HG03280 (cell line): ENCODE measurements at regions not wholly inside any gene's neighbourhood (a gene's known extent, or its start where the extent isn't known, plus 50 kb on each side); places are given as distances from the start of the nearest gene placed in this dataset.
A peak's percentile ranks its signal among the peaks of the same experiment; 100 is the strongest.

Source experiments
- ATAC-seq: cut with Tn5 transposase; IDR thresholded peaks from one replicate; pipeline ENCODE4 v1.9.1; 2021; ENCODE audit warnings: mild to moderate bottlenecking, moderate library complexity; ENCODE audit not compliant: unreplicated experiment

- no peak for ATAC-seq
These were observed 134.9 kb upstream of the HSD17B12 start for GRCh38 chr11:43545610-43546009.

- ATAC-seq = no peak
These were observed 133.7 kb upstream of the HSD17B12 start for GRCh38 chr11:43546561-43547429.

DNA sequence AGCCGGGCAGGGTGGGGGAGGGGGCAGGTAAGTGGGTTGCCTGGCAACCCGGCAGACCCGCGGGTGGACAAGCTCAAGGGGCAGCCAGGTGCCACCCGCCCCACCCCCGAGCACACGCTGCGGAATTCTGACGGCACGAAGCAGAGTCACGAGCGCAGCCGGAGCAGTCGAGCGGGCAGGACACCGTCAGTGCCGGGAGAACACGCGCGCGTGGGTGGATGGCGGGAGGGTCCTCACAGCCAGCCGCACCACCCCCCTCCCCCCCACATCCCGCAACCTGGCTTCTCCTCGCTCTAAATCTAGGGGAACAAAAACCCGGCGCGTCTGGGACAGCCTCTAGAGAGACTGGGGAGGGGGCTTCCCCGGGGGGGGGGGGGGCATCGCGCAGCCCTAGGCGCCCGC lies 133.1 kb upstream of the HSD17B12 start:
- no peak for ATAC-seq

GRCh38 chr11:43547889-43548381 lies 132.6 kb upstream of the HSD17B12 start:
- no peak for ATAC-seq

DNA sequence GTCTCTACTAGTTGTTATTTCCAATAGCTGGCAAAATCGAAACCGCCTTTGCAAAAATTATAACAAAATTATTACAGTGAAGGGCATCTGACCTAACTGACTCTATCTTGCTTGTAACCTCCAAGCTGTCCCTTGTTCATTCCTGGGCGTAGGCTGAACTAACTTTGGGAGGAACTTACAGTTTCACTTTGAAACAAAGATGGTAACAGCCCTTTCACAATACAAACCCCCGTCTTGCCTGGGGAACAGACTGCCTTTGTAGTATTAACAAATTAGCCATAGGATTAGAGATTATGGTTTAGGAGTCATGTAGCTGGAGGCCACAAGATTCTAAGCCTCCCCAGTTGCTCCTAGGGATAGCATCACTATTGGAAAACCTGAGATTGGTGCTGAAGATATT lies 131.6 kb upstream of the HSD17B12 start:
- no peak for ATAC-seq

DNA sequence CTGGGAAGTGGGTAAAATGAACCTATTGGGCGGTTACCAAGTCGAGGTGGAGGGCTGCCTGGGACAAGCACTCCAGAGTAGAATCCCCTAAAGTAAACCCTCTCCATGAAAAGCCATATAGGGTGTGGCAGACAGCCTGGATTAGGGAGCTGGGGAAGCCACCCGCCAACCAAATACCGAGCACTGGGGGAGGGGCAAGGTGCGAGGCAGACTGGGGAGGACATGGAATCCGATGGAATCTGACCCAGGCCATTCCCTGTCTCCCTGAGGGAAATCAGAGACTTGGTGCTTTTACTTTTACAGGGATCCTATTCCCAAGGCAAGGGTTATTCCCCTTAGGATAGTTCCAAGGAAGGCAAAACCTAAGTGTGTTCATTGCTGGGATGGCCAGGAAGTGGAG lies 130.9 kb upstream of the HSD17B12 start:
- ATAC-seq = no peak

GRCh38 chr11:43550714-43551113 lies 129.8 kb upstream of the HSD17B12 start:
- no peak for ATAC-seq

GRCh38 chr11:43554148-43554473 lies 126.4 kb upstream of the HSD17B12 start:
- ATAC-seq = peak; percentile 11

GRCh38 chr11:43555186-43555585 lies 125.4 kb upstream of the HSD17B12 start:
- ATAC-seq = no peak

DNA sequence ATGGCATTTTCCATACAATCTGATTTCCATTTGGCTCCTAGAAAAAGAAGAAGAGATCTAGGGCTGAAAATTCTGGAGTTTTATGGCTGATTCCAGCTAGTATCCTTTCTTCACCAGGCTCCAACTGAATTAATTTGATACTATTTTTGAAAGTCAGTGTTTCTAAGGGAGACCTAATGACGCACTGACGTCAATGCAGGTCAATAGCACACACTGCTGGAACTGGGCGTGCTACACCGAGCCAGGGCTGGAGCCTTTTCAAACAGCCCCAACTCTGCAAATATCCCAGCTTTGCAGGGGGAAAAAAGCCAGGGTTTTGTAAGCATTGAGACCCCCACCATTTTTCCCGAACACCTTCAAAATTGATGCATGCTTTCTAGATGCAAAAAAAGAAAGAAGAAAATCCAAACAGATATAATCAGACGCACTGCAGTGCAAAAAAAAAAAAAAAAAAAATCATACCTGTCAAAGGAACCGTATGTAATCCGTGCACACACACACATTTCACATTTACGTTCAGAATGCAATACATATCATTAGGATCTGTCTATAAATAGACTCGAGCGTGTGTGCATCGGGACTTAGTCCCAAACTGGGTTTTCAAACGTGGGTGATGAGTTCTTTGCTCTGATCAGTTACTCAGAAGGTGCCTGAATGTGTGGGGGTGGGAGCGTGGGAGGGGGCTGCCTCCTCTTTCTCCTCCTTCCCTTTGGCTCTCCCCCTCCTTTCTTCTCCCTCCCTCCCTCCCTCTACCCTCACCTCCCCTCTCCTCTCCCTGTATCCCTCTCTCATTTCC lies 124.5 kb upstream of the HSD17B12 start:
- no peak for ATAC-seq

GRCh38 chr11:43556612-43557375 lies 123.7 kb upstream of the HSD17B12 start:
- ATAC-seq = no peak

DNA sequence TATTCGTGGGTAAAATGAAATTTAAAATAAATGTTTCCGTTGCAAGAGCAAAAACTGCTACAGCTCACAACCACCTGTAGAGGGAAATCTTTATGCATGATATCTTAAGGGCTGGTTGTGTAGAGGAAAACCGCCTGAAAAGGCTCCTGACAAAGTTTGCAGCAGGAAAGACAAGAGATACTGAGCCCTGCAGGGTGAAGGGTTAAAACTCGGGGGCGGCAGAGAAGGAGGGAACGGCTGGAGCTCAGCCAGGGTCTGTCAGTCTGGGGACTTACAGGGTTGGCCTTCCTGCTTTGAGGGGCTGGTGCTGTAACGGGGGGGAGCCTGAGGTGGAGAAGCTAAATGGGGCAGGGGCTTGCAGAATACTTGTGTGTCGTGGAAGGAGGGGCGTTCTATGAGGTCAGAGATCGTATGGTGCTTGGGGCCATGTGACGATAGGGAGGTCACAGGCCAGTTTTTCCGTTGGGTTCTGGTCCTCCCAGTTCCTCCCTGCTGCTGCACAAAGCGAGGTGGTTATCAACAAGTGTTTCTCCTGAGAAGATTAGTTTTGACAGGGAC lies 122.9 kb upstream of the HSD17B12 start:
- no peak for ATAC-seq

GRCh38 chr11:43558146-43558545 lies 122.4 kb upstream of the HSD17B12 start:
- no peak for ATAC-seq

- ATAC-seq = no peak
These were observed 121.9 kb upstream of the HSD17B12 start for GRCh38 chr11:43558556-43559127.

DNA sequence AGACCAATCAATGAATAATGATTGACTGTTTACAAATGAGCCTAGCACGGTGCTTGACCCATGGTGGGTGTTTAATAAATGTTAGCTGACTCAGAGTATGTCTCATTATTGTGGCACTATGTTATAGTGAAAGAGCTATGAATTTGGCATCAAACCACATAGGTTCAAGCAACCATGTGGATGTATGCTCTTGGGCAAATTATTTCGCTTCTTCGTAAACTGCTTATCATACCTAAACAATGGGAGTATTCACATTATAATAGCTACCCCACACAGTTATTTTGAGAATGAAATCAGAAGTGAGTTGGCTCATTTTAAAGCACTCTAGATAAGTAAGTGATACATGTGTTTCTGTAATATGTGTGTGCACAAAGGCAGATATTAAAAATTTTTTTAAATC lies 118.7 kb upstream of the HSD17B12 start:
- ATAC-seq = no peak

- ATAC-seq = peak; percentile 70
These were observed 113.1 kb upstream of the HSD17B12 start for GRCh38 chr11:43567396-43567975.

DNA sequence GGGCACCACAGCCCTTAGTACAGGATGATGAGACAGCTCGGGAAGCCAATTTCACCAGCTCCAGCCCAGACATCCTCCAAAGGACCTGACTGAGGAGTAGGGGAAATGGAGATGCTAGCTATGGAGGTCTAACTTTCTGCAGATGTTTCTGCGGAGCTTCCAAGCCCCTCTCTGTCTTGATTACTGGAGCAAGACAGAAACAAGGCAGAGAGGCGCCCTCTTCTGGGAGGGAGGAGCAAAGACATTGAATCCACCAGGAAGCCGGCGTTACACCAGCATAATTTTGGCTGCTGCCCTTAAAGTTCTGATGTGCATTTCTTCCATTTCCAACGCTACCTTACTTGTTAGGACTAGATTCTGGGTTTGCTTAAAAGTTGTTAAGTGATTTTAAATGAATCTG lies 107.3 kb upstream of the HSD17B12 start:
- ATAC-seq = no peak

DNA sequence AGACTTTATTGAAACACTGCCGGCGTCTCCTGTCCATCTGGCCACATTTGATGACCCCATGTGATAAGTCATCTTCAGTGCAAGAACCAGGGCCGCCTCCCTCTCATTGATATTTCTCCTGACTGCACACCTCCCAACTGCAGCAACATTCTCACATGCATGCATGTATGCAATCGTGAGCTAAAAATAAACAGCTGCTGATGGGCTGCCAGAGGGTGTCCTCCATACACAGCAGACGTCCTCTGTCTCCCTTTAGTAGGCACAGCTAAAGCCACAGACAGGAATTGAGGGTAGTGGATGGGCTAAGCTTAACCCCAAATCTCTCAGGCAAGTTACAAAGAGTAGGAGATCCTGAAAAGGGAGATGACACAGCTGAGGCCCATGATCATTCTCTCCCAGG lies 106.7 kb upstream of the HSD17B12 start:
- ATAC-seq = no peak

- no peak for ATAC-seq
These were observed 106.1 kb upstream of the HSD17B12 start for GRCh38 chr11:43574411-43574810.
